ENCODE measurements at regions not wholly inside any gene's neighbourhood (a gene's known extent, or its start where the extent isn't known, plus 50 kb on each side); places are given as distances from the start of the nearest gene placed in this dataset.

DNA sequence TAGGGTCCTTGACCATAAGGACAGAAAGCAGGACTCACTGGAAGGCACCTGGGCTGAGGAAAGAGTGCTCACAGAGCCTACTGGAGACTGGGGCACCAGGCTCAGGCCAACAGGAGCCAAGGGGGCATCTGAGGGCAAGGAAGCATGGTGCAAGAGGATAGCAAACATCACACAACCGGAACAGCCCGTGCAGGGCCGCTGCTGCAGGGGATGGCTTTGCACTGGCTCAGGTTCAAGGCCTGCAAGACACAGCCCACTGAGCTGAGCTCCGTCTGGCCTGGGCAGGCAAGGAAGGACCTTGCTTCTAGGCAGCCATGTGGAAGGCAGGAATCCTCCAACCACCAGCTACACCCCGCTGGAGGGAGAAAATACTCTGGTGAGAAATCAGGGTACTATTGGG is 59.8 kb upstream of the KIF26B start:
- H3K4me3 Mint-ChIP-seq = no peak overlapping the region
- POLR2A ChIA-PET = no interaction called here
- no peaks in the 10 kb centered on the region for H3K9me3 Mint-ChIP-seq
- 0 out of 2 replicates have a peak, but pooled peaks cover 8% of the 10 kb centered on the region for H3K4me1 Mint-ChIP-seq
- CTCF ChIA-PET = no interaction called here
- no peak overlapping the region for H3K27ac Mint-ChIP-seq
- ATAC-seq (no peak), DNase-seq (ENCODE audit: low spot score) (no peak)
- no peaks in the 10 kb centered on the region for H3K27me3 Mint-ChIP-seq (ENCODE audit: low read depth)
- TF ChIP-seq MXD4 (CRISPR knock-in tag; IDR thresholded peaks at IDR 0.05; ENCODE audit: borderline replicate concordance) = no peak
- TF ChIP-seq CTCF (IDR thresholded peaks at IDR 0.05) = no peak
- peak; percentile 85 for TF ChIP-seq GABPB1 (CRISPR knock-in tag; IDR thresholded peaks at IDR 0.05)
- TF ChIP-seq SP1 (CRISPR knock-in tag; conservative IDR thresholded peaks at IDR 0.05) = no peak
- TF ChIP-seq ZNF317 (CRISPR knock-in tag; IDR thresholded peaks at IDR 0.05; ENCODE audit: borderline replicate concordance, low read depth) = no peak
- no peaks in the 10 kb centered on the region for H3K36me3 Mint-ChIP-seq

GRCh38 chr1:245094092-245094491 is 60.7 kb upstream of the KIF26B start:
- DNase-seq (ENCODE audit: low spot score) (no peak), ATAC-seq (no peak)
- no peak overlapping the region for H3K4me3 Mint-ChIP-seq
- no peaks in the 10 kb centered on the region for H3K27me3 Mint-ChIP-seq (ENCODE audit: low read depth)
- ChIA-PET CTCF (interaction anchor here (1.0 kb wide), 1 partner anchor 794 kb away, joined by 3 read pairs; no protein-coding TSS in a partner anchor), POLR2A (no interaction called here)
- H3K9me3 Mint-ChIP-seq = no peaks in the 10 kb centered on the region
- H3K27ac Mint-ChIP-seq = no peak overlapping the region
- TF ChIP-seq ZBTB21 (CRISPR knock-in tag; IDR thresholded peaks at IDR 0.05; ENCODE audit: borderline replicate concordance) (no peak), ZNF219 (CRISPR knock-in tag; IDR thresholded peaks at IDR 0.05; ENCODE audit: borderline replicate concordance) (no peak), HMGA2 (CRISPR knock-in tag; IDR thresholded peaks at IDR 0.05) (no peak), FOXP1 (CRISPR knock-in tag; IDR thresholded peaks at IDR 0.05; ENCODE audit: borderline replicate concordance) (no peak)
- TF ChIP-seq, protein P1, sequence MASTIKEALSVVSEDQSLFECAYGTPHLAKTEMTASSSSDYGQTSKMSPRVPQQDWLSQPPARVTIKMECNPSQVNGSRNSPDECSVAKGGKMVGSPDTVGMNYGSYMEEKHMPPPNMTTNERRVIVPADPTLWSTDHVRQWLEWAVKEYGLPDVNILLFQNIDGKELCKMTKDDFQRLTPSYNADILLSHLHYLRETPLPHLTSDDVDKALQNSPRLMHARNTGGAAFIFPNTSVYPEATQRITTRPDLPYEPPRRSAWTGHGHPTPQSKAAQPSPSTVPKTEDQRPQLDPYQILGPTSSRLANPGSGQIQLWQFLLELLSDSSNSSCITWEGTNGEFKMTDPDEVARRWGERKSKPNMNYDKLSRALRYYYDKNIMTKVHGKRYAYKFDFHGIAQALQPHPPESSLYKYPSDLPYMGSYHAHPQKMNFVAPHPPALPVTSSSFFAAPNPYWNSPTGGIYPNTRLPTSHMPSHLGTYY (CRISPR knock-in tag; IDR thresholded peaks at IDR 0.05) = no peak
- TF ChIP-seq, protein P2, sequence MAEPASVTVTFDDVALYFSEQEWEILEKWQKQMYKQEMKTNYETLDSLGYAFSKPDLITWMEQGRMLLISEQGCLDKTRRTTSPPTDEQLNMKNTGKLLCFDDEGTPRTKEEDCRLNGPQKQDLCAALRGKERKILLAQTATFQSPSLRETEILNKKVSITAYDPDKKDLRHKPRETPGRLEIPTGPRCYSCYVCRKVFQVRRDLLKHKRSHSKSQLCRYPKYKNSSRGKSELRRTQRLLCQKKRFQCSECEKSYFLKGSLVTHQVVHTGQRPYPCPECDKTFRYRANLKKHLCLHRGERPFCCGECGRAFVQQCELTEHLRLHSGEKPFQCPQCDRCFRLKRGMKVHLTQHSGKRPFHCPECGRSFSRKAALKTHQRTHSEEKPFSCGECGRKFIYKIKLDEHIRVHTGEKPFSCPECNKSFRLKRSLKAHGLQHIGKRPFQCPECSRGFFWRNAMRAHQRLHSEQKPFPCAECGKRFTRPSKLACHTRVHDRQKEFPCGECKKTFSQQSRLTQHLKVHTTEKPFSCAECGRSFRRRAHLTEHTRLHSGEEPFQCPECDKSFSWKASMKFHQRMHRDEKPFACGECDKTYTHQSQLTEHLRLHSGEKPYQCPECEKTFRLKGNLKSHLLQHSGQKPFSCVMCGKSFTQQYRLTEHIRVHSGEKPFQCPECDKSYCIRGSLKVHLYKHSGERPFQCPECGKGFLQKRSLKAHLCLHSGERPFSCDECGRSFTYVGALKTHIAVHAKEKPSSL (CRISPR knock-in tag; conservative IDR thresholded peaks at IDR 0.05) = no peak
- TF ChIP-seq, protein P3, sequence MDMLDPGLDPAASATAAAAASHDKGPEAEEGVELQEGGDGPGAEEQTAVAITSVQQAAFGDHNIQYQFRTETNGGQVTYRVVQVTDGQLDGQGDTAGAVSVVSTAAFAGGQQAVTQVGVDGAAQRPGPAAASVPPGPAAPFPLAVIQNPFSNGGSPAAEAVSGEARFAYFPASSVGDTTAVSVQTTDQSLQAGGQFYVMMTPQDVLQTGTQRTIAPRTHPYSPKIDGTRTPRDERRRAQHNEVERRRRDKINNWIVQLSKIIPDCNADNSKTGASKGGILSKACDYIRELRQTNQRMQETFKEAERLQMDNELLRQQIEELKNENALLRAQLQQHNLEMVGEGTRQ (CRISPR knock-in tag; IDR thresholded peaks at IDR 0.05) = no peak
- TF ChIP-seq, protein P4, sequence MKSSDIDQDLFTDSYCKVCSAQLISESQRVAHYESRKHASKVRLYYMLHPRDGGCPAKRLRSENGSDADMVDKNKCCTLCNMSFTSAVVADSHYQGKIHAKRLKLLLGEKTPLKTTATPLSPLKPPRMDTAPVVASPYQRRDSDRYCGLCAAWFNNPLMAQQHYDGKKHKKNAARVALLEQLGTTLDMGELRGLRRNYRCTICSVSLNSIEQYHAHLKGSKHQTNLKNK (CRISPR knock-in tag; IDR thresholded peaks at IDR 0.05) = no peak
- H3K4me1 Mint-ChIP-seq = 0 out of 2 replicates have a peak, but pooled peaks cover 3% of the 10 kb centered on the region
- H3K36me3 Mint-ChIP-seq = no peaks in the 10 kb centered on the region

DNA sequence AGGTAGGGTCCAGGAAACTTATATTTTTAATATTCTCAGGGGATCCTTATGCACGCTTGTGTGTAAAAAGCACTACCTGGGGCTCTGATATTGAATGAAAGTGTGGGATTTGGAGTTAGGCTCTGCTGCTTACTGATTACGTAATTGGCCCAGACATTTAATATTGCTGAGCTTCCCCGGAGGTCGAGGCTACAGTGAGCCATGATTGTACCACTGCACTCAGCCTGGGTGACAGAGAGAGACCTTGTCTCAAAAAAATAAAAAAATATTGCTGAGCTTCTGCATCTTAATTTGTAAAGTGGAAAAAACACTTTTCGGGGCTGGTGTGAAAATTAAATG is 62.2 kb upstream of the KIF26B start:
- no peak overlapping the region for H3K27ac Mint-ChIP-seq
- no peaks in the 10 kb centered on the region for H3K9me3 Mint-ChIP-seq
- H3K36me3 Mint-ChIP-seq = no peaks in the 10 kb centered on the region
- POLR2A ChIA-PET = no interaction called here
- no peak overlapping the region for H3K4me3 Mint-ChIP-seq
- H3K27me3 Mint-ChIP-seq (ENCODE audit: low read depth) = no peaks in the 10 kb centered on the region
- DNase-seq (ENCODE audit: low spot score) = no peak
- H3K4me1 Mint-ChIP-seq = 0 out of 2 replicates have a peak, but pooled peaks cover 2% of the 10 kb centered on the region
- CTCF ChIA-PET = no interaction called here
- no peak for ATAC-seq
- no peak for TF ChIP-seq NFE2L1 (CRISPR knock-in tag; IDR thresholded peaks at IDR 0.05)
- no peak for TF ChIP-seq TEAD1 (CRISPR knock-in tag; IDR thresholded peaks at IDR 0.05)
- TF ChIP-seq FOXP1 (CRISPR knock-in tag; IDR thresholded peaks at IDR 0.05; ENCODE audit: borderline replicate concordance) = no peak
- no peak for TF ChIP-seq CTCF (IDR thresholded peaks at IDR 0.05)
- TF ChIP-seq E2F5 (CRISPR knock-in tag; IDR thresholded peaks at IDR 0.05) = no peak
- TF ChIP-seq, protein P5, sequence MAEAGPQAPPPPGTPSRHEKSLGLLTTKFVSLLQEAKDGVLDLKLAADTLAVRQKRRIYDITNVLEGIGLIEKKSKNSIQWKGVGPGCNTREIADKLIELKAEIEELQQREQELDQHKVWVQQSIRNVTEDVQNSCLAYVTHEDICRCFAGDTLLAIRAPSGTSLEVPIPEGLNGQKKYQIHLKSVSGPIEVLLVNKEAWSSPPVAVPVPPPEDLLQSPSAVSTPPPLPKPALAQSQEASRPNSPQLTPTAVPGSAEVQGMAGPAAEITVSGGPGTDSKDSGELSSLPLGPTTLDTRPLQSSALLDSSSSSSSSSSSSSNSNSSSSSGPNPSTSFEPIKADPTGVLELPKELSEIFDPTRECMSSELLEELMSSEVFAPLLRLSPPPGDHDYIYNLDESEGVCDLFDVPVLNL (CRISPR knock-in tag; IDR thresholded peaks at IDR 0.05; ENCODE audit: borderline replicate concordance, low read depth) = no peak
- no peak for TF ChIP-seq SP1 (CRISPR knock-in tag; conservative IDR thresholded peaks at IDR 0.05)
- no peak for TF ChIP-seq ZNF232 (CRISPR knock-in tag; IDR thresholded peaks at IDR 0.05)
- TF ChIP-seq, protein P6, sequence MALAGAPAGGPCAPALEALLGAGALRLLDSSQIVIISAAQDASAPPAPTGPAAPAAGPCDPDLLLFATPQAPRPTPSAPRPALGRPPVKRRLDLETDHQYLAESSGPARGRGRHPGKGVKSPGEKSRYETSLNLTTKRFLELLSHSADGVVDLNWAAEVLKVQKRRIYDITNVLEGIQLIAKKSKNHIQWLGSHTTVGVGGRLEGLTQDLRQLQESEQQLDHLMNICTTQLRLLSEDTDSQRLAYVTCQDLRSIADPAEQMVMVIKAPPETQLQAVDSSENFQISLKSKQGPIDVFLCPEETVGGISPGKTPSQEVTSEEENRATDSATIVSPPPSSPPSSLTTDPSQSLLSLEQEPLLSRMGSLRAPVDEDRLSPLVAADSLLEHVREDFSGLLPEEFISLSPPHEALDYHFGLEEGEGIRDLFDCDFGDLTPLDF (CRISPR knock-in tag; IDR thresholded peaks at IDR 0.05) = no peak
- TF ChIP-seq, protein P4 (CRISPR knock-in tag; IDR thresholded peaks at IDR 0.05) = no peak
